22Rv1 (cell line): ENCODE measurements at regions not wholly inside any gene's neighbourhood (a gene's known extent, or its start where the extent isn't known, plus 50 kb on each side); places are given as distances from the start of the nearest gene placed in this dataset.

Source experiments
- ZFX ChIP-seq: fragments of 450-650 bp; IDR thresholded peaks from 2 replicates; pipeline ENCODE4 v1.6.1; 2017; ENCODE audit warnings: antibody characterized with exemption, borderline replicate concordance
- TF ChIP-seq, protein P1 (sequence below): fragments of 450-650 bp; IDR thresholded peaks from 2 replicates; pipeline ENCODE4 v1.5.1; 2017; ENCODE audit warnings: mild to moderate bottlenecking

DNA sequence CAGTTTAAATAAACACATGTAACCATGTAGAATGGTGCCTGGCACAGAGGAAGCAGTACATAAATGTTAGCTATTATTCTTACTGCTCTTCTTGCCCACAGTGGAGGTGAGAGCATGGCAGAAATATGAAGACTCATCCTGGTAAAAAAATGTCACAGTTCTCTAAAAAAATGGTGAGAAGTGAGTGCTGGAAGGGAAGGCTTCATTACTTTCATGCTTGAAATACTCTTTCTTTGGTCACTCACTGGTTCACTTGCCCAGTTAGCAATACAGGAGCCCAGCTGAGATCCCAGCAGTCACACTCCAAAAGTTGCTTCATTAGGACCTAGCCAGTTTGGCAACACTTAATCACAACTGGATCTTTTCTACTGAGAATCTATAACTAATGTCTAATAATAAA is 1017.2 kb downstream of the TUSC7 start:
- TF ChIP-seq, protein P1, sequence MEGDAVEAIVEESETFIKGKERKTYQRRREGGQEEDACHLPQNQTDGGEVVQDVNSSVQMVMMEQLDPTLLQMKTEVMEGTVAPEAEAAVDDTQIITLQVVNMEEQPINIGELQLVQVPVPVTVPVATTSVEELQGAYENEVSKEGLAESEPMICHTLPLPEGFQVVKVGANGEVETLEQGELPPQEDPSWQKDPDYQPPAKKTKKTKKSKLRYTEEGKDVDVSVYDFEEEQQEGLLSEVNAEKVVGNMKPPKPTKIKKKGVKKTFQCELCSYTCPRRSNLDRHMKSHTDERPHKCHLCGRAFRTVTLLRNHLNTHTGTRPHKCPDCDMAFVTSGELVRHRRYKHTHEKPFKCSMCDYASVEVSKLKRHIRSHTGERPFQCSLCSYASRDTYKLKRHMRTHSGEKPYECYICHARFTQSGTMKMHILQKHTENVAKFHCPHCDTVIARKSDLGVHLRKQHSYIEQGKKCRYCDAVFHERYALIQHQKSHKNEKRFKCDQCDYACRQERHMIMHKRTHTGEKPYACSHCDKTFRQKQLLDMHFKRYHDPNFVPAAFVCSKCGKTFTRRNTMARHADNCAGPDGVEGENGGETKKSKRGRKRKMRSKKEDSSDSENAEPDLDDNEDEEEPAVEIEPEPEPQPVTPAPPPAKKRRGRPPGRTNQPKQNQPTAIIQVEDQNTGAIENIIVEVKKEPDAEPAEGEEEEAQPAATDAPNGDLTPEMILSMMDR = no peak
- TF ChIP-seq ZFX = no peak
